ENCODE measurements at regions not wholly inside any gene's neighbourhood (a gene's known extent, or its start where the extent isn't known, plus 50 kb on each side); places are given as distances from the start of the nearest gene placed in this dataset.

- no peak for TF ChIP-seq CTCF (IDR thresholded peaks at IDR 0.05)
- TF ChIP-seq RFX5 (IDR thresholded peaks at IDR 0.05; ENCODE audit: low read length): no peak
- TF ChIP-seq TEAD4 (IDR thresholded peaks at IDR 0.05; ENCODE audit: borderline replicate concordance, insufficient read depth): no peak
- no peak for TF ChIP-seq PBX3 (IDR thresholded peaks at IDR 0.05)
- no peak for TF ChIP-seq POLR2AphosphoS5 (IDR thresholded peaks at IDR 0.05; ENCODE audit: low read depth, low read length)
- TF ChIP-seq GABPA (IDR thresholded peaks at IDR 0.05; ENCODE audit: low read depth): no peak
- TF ChIP-seq REST (IDR thresholded peaks at IDR 0.05; ENCODE audit: low read depth, low read length): no peak
- no peak for TF ChIP-seq FOSL2 (IDR thresholded peaks at IDR 0.05; ENCODE audit: borderline replicate concordance, low read depth)
- no peak for TF ChIP-seq FOXM1 (IDR thresholded peaks at IDR 0.05; ENCODE audit: low read depth)
- no peak for TF ChIP-seq EP300 (IDR thresholded peaks at IDR 0.05; ENCODE audit: borderline replicate concordance in 1 of 2, low read depth in 1 of 2, low read length in 1 of 2)
- no peak for TF ChIP-seq EZH2phosphoT487 (IDR thresholded peaks at IDR 0.05; ENCODE audit: borderline replicate concordance, low read depth)
- TF ChIP-seq MAX (IDR thresholded peaks at IDR 0.05; ENCODE audit: low read depth): no peak
- no peak for TF ChIP-seq ZBTB33 (IDR thresholded peaks at IDR 0.05; ENCODE audit: borderline replicate concordance, low read depth)
Observed at GRCh38 chr12:34275129-34275528, 252.8 kb downstream of the ALG10 start.
